EL (cell line): ENCODE measurements at regions not wholly inside any gene's neighbourhood (a gene's known extent, or its start where the extent isn't known, plus 50 kb on each side); places are given as distances from the start of the nearest gene placed in this dataset.
A peak's percentile ranks its signal among the peaks of the same experiment; 100 is the strongest.

Experiments used
- DNase-seq: peaks from one replicate; pipeline ENCODE4 v3.0.0-alpha.2; 2016

GRCh38 chr5:136682986-136683385 is 317.6 kb upstream of the TRPC7 start:
- no peak for DNase-seq

GRCh38 chr5:136679233-136679632 is 313.9 kb upstream of the TRPC7 start:
- DNase-seq: no peak

- DNase-seq: peak; percentile 50
Measured at GRCh38 chr5:136677217-136677616, 311.9 kb upstream of the TRPC7 start.

GRCh38 chr5:136676685-136677084 is 311.3 kb upstream of the TRPC7 start:
- DNase-seq: no peak

GRCh38 chr5:136675769-136676168 is 310.4 kb upstream of the TRPC7 start:
- DNase-seq: no peak

- no peak for DNase-seq
Measured at GRCh38 chr5:136674178-136674577, 308.8 kb upstream of the TRPC7 start.

GRCh38 chr5:136667789-136668188 is 302.4 kb upstream of the TRPC7 start:
- no peak for DNase-seq

- DNase-seq: no peak
Measured at GRCh38 chr5:136666970-136667620, 301.8 kb upstream of the TRPC7 start.

GRCh38 chr5:136665331-136665730 is 300.0 kb upstream of the TRPC7 start:
- no peak for DNase-seq

- DNase-seq: no peak
Measured at GRCh38 chr5:136661026-136661425, 295.7 kb upstream of the TRPC7 start.

GRCh38 chr5:136656811-136657210 is 291.5 kb upstream of the TRPC7 start:
- DNase-seq: peak; percentile 34

- DNase-seq: peak; percentile 42
Measured at GRCh38 chr5:136655468-136655867, 290.1 kb upstream of the TRPC7 start.

- DNase-seq: no peak
Measured at GRCh38 chr5:136646915-136647314, 281.6 kb upstream of the TRPC7 start.

- no peak for DNase-seq
Measured at GRCh38 chr5:136642976-136643375, 277.6 kb upstream of the TRPC7 start.

GRCh38 chr5:136639616-136640015 is 274.3 kb upstream of the TRPC7 start:
- DNase-seq: no peak

- DNase-seq: no peak
Measured at GRCh38 chr5:136638084-136638483, 272.7 kb upstream of the TRPC7 start.

GRCh38 chr5:136636001-136636400 is 270.7 kb upstream of the TRPC7 start:
- DNase-seq: no peak

GRCh38 chr5:136631186-136631585 is 265.8 kb upstream of the TRPC7 start:
- no peak for DNase-seq

GRCh38 chr5:136629125-136629792 is 263.9 kb upstream of the TRPC7 start:
- DNase-seq: no peak

- DNase-seq: no peak
Measured at GRCh38 chr5:136626531-136626930, 261.2 kb upstream of the TRPC7 start.

- no peak for DNase-seq
Measured at GRCh38 chr5:136622747-136623146, 257.4 kb upstream of the TRPC7 start.

GRCh38 chr5:136621743-136622142 is 256.4 kb upstream of the TRPC7 start:
- DNase-seq: no peak

GRCh38 chr5:136620621-136621020 is 255.3 kb upstream of the TRPC7 start:
- no peak for DNase-seq

- peak; percentile 75 for DNase-seq
Measured at GRCh38 chr5:136620016-136620419, 254.7 kb upstream of the TRPC7 start.

GRCh38 chr5:136619556-136619955 is 254.2 kb upstream of the TRPC7 start:
- DNase-seq: peak; percentile 11
